ENCODE measurements at regions not wholly inside any gene's neighbourhood (a gene's known extent, or its start where the extent isn't known, plus 50 kb on each side); places are given as distances from the start of the nearest gene placed in this dataset.

DNA sequence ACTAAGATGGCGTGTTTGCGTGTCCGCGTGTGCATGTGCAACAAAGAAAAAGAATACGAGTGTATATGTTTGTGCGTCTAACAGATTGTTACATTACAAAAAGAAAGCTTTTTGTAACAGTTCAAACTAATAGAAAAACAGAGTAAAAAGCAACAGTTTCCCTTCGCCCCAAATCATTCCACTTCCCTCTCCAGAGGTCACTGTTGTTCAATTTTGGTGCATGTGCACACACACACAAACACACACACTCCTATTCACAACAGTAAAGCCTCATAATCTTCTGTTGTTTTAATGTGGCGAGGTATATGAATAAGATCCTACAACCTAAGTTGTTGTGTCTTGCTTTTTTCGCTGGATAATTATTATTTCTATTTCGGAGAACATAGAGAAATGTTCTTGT lies 357.3 kb upstream of the SLC8A1 start:
- no peak for DNase-seq

DNA sequence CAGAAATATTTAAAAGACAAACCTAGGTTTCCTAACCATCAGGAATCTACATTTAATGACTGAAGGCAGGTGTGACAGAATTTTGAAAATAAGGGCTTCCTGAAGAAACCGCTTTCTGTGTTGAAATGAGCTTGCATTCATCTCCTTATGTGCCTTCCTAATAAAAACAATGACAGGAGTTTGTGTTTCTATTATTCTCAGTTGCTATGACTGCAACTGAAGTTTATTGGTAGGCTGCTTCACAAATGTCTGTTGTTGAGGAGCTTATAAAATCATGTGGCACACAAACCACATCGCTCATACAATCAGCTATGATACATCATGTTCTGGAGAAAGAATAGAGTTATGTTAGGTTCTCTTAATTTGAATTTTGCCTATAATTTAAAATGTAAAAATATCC lies 362.7 kb upstream of the SLC8A1 start:
- DNase-seq, result no peak

DNA sequence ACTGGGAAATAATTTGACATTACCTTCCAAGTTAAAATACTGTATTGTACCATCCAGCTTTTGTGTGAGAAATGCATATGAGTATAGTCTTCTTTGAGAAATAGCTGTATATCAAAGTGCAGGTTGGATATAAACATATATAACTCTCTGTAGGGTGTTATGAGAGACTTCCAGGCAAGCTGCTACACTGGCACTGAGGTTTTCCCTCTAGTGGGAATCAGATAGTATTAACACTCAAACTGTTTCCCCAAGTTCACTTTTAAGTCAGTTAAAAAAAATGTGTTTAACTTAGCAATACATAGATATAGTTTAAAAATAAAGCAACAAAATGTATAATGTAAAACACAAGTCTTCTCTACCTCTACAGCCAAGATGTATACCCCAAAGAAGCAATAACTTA lies 368.4 kb upstream of the SLC8A1 start:
- peak; percentile 47 for DNase-seq

DNA sequence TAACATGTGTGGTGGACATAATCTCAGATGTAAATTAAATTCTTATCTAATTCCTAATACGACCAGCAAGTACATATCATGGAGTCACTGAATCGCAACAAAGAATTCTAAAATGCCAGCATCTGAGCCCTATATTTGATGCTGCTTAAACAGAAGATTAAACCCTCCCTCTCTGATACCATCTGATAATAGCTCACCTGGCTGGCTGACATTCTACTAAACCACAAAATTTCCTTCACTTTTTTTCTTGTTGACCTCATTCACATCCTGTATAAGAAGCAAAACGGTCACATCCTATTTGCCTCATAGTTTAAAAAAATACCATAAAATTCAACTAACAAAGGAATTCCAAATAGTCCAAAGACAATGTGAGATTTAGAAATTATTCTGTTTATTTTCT lies 371.6 kb upstream of the SLC8A1 start:
- no peak for DNase-seq

DNA sequence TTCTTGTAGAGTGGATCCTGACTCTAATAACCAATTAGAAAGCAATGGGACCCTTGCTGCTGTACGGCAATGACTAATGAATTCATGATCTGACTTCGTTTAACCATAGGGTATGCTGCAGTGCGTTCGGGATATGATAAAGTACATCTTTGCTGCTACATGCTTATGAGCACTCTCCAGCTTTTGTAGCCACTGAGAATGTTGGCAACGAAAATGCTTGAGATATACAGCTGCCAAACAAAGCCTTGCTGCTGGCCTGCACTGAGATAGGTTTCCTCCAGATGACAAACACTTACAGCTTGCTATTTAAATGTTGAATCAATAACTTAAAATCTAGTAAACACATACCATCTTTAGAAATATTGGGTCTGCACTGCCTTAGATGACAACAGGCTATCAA lies 372.4 kb upstream of the SLC8A1 start:
- DNase-seq, result no peak

DNA sequence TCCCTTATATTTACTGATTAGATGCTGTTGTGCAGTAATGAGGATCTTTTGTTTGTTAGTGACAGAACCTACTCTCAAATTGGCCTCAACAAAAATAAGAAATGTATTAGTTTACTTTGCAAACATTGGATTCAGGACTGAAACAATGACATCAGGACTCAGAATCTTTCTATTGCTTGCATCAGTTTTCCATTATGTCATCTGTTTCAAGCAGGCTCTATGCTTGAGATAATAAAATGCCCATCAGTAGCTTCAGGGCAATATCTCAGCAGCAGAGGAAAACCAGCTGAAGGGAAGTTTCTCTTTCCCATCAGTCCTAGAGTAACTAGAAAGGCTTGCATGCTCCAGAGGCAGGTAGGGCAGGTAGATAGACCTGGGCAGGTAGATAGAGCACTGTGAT lies 375.5 kb upstream of the SLC8A1 start:
- DNase-seq, result no peak

DNA sequence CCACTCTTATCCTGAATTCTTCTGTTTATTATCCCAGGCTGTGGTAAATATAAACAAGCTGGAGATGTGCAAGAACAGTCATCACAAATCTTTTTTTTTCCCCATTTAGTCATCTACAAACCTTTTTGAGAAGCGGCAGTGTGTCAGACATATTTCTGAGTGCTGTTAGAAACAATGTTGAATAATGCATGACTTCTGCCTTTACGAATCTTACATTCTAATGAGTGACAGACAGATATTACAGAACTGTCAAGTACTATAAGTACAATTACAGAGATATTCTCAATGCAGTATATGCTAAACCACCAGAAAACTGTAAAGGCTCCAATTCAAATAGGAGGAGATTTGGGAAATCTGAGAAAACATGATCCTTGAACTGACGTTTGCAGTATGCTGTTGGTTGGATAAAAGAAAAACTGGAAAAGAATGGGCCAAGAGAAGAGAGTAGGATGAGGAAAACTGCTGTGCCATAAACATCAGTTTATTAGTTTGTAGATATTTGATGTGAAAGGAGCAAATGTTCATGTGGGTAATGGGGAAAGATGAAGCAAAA lies 379.5 kb upstream of the SLC8A1 start:
- no peak for DNase-seq

DNA sequence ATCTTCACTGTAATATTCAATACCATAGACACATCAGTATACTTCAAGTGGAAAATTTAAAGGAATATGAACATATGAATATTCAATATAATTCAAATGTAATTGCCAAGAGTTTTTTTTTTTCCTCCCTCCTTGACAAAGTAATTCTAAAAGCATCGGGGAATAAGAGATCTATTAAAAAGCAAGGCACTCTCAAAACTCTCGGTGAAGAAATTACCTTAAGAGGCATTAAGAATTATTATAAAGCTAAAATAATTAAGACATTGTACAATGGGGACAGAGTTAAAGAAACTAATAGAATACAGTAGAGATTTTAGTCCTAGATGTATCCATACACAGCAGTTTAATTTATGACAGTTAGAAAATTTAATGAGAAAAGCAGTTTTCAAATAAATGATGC lies 390.0 kb upstream of the SLC8A1 start:
- no peak for DNase-seq

DNA sequence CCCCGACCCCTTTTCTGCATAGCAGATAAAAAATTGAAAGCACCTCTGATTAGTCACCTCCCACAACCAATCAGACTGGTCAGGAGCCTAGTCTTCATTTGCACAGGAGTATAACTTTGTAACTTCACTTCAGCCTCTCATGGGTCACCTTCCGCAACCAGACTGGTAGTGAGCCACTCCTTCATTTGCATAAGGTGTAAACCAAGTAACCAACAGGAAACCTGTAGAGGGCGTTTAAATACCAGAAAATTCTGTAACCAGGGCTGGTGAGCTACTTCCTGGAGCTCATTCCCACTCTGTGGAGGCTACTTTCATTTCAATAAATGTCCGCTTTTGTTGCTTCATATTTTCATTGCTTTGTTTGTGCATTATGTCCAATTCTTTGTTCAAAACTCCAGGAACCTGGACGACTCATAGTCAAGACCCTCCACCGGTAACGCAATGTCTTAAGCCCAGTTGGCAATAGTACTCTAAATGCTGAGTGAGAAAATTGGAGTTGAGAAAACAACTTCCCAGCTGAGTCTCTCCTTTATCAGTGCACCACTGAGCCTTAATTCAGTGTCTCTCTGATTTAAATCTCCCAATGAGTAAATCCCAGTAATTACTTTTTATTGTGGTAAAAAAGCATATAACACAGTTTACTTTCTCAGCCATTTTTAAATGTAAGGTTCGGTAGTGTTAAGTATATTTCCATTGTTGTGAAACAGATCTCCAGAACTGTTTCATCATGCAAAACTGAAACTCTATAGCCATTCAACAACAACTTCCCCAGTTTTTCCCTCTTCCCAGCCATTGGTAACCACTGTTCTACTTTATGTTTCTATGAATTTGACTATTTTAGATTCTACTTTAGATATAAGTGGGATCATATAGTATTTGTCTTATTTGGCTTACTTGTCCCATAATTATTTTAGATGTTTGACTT lies 392.7 kb upstream of the SLC8A1 start:
- DNase-seq, result peak; percentile 34

DNA sequence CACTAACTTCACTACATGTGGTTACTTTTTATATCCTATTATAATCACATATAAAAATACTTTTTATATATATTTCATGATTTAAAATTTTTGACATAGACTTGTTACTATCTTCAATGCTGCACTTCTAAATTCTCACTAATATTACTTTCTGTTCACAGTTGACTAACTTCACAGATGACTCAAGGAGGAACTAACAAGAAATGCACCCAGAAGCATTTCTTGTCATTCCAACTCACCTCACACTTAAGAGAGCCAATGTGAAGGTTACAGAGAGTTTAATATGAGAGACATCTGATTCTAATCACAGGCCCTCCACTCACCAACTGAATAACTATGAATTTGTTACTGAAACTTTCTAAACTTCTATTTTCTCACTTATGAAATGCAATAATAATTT lies 399.8 kb upstream of the SLC8A1 start:
- DNase-seq, result no peak

DNA sequence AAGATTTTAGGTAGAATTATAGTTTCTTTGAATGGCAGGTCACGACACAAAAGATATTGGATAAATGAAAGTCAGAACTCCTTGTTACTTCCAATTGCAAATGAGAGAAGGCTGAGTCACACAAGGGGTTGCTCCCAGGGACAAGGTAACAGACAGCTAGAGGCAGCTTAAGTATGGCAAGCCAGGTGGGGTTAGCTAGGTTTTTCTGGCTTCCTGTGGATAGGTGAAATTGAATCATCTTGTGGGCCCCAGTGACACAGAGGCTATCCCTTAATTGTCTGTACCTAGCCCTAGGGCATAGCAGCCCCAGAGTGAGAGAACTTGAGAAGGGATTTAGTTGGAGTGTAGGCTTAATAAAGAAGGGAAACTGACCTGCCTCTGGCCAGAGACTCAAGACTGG lies 407.7 kb upstream of the SLC8A1 start:
- no peak for DNase-seq

DNA sequence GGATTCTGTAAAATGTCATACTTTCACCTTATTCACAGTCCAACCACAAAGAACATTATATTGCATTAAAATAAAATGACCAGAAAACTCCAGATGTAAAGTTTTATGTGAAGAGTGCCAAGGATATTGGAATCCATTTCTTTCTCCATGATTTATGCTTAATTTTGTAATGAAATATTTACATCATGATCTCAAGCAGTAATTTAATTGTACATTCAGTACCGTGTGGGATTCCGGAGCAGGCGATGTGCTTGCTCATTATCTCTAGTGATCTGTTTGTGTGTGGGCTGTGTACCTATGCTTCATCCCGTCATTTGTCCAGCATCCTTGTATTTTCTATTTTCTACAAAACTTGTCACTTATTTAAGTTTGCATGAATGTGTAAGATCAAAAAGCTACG lies 415.9 kb upstream of the SLC8A1 start:
- DNase-seq, result no peak

DNA sequence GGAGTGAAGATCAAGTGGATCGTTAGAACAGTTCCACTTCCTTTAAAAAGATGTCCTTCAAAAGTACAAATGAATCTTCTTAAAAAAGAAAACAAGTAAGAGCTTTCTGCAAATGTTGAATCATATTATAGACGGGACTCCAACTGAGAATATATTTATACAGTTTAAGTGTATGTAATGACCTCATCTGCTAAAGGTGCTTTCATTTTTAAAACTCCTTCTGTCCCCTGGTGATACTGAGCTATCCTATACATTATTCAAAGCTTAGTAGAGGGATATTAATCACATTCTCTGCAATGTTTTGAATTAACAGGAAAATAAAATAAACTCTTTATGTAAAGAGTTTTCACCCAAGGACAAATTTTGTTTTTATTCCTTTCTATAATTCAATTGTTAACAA lies 420.7 kb upstream of the SLC8A1 start:
- no peak for DNase-seq

DNA sequence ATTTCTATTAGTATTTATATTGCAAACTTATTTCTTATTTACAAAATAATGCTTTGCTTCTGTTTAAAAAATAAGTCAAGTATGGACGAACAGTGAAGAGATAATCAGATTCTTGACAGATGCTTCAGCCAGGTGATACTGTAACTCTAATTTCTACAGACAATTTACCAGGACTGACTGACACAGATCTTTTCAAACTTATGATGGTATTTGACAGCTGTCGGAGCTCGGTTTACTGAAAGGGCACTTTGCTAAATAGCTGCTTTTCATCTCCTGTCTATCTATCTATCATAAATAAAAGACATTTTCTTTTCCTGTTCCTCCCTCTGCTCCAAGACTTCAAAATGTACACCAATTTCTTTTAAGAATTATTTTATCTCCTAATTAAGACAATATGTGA lies 422.5 kb upstream of the SLC8A1 start:
- DNase-seq, result no peak

DNA sequence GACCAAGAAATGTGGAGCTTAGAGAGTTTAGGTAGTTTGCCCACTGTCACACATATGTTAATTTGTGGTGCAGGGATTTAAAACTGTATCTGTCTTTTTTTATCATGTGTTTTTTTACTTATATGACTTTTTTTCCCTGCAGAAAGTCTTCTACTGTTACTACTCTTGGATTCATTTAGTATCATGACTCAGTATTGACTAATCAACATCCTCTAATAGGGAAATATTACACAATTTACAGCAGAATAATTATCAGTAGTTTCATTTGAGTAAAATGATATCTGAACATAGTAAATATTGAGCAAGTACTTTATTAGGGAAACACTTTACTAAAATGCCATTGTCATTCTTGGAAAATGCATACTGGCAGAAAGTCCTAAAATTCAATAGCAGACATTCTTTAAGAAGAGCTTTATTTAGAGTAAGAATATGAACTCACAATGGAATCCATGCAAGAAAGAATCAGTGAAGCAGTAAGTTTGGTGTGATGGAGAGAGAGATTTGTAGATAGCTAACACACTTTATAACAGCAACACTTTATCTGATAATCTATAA lies 425.9 kb upstream of the SLC8A1 start:
- DNase-seq, result peak; percentile 48

DNA sequence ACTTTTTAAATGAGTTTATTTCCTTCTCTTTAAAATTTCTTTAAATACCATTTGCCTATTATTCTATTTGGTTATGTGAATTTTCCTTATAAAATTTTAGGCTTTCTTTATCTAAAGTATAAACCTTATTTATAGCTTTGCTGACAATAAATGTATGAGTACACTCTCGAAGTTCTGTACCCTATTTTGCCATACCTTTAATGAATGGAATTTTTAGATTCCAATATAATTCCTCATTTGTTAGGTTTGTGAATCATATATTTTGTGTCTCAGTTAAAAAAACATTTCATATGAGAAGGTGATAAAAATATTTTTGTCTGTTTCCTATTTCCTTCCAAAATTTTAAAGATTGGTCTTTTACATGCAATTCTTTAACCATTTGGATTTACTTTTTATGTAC lies 427.4 kb upstream of the SLC8A1 start:
- no peak for DNase-seq

DNA sequence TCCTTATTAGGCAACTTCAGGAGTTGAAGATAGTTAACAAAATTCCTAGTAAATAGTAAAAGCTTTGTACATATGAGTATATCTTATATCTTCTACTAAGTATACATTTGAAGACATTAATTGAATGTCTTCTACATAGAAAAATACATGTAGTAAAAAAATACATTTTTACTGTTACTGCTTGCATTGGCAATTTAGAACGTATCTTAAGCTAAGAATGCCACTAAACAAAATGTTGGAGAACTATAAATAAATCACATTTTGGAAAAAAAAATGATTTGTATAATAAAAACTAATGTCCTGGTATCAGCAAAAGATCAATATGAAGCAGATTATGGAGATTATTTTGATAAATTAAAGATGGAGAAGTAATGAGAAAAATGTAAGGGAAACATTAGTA lies 434.2 kb upstream of the SLC8A1 start:
- DNase-seq, result no peak

DNA sequence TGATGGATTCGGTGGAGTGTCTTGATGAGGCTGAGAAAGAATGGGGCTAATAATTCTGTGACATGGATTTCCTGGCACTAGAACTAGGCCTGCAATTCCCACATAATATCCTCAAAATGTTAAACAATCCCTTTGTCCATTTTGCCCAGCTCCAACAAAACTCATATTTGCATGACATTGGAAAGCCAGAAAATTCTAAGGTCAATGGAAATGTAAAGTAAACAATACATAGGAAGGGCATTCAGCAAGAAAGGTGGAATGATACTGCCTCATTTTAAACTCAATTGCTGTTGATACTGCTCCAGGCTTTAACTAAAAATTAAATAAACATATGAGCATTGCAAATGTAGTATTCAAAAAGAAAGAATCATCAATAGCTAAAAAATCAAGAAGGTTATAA lies 434.8 kb upstream of the SLC8A1 start:
- no peak for DNase-seq

DNA sequence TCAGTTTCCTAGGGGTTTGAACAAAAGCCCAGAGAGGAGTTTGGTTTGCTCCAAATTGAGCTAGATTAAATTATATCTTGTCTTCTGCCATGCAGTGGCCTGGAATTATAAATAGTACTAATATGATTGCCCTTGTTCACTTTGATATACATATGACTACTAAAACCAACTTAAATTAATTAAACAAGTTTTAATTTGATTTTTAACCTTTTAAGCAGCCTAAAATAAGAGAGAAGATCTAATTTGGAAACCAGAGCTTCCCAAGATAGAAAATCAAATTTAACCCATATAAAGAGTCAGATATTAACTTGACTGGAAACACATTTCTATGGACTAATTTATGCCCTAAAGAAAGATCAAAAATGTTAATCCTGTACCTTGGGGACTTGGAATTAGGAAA lies 444.5 kb upstream of the SLC8A1 start:
- DNase-seq, result no peak

DNA sequence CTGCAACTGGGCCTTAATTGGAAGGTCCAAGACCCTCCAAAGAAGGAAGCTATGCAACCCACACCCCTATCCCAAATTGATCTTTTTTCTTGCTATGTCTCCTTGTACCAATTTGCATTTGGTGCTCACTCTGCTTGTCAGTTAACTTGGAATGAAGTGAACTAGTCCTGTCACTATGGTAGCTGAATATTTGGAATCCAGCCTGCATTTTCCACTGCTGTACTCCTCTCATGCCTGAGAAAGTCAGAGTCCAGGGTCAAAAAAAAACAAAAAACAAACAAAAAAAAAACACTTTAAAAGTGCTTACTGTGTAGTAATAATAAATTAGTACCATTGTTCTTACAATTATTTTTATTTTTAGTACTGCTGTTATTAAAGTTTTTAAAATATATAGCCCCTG lies 462.8 kb upstream of the SLC8A1 start:
- DNase-seq, result no peak

DNA sequence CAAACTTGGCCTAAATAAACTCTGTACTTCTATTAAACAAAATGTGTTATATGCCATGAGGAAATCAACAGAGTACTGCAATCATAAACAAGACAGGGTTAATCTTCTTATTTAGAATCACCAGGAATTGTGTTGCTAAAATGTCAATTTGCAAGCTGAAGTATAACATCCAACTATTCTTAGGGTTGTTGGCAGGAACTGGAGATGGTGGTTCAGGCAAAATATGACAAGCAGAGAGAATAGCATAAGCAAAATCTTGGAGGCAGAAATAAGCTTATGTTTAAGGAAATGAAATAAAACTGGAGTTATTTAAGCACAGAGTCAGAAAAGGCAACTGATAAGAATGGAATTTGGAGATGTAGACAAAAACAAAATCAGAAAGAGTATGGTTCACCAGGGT lies 463.8 kb upstream of the SLC8A1 start:
- no peak for DNase-seq

DNA sequence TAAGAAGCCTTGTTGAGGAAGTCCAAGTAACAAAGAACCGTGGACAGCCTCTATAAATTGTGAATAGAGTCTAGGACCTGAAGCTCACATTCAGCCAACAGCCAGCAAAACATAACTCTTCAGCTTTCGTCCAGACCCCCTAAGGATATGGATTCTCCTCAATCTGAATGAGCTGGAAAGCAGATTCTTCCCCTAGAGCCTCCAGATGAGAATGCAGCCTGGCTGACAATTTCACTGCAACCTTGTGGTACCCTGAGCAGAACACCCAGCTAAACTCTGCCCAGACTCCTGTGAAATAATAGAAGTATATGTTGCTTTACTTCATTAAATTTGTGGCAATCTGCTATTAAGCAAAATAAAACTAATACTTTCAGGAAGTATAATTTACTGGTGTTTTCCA lies 483.5 kb upstream of the SLC8A1 start:
- DNase-seq, result no peak

DNA sequence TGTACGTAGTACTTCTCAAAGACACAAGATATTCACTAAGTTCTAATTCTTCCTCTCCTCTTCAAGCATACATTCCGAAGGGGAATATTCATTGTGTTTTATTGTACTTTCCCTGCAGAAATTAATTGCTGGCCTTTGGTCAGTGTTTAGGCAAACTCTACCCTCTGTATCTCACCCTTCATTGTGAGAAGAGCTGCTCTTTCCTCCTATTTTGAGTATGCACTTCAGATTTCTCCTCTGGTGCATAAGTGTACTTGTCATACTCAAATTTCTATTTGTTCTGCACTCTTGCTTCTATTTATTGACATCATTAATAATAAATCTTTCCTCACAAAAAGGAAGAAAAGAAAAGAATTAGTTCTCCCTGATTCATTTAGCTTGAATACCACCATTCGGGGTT lies 485.4 kb upstream of the SLC8A1 start:
- DNase-seq, result no peak

DNA sequence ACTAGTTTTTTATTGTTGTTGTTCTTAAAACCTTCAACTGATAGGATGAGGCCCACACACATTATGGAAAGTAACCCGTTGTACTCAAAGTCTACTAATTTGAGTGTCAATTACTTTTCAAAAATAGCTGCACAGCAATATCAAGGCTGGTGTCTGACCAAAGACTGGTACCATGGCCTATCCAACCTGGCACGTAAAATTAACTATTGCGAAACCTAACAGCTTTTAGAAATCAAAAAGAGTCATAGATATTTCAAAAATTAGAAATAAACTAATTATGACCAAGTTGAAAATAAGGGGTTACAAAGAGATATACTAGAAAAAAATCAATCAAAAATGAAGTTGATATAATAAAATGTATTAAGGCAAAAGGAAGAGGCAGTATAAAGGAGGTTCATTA lies 501.5 kb upstream of the SLC8A1 start:
- DNase-seq, result no peak

DNA sequence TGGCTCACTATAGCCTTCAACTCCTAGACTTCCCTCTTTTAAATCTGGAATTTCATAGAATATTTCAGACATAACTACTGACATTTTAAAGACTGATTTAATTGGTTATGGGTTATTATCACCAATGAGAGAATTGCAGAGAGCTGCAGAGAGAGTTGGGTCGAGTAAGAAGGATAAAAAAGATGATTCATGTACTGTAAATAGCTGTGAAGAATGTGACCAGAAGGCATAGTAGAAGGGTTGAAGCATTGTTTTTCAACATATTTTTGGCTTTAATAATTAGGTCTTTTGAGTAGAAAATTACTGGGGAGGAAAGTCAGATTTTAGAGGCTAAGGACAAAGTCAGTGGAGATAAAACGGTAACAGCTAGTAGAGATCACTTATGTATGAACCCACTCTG lies 503.2 kb upstream of the SLC8A1 start:
- no peak for DNase-seq

All from HCEC 1CT (cell line).